SU-DHL-6 (cell line): ENCODE measurements at regions not wholly inside any gene's neighbourhood (a gene's known extent, or its start where the extent isn't known, plus 50 kb on each side); places are given as distances from the start of the nearest gene placed in this dataset.

Experiments
- H2AFZ ChIP-seq: fragments of 200-600 bp; sonication (generic); 2 replicates; pipeline ENCODE4 v1.6.1; 2014; ENCODE audit warnings: low read depth, mild to moderate bottlenecking, moderate library complexity, mixed read lengths, antibody characterized with exemption, low read length; ENCODE audit not compliant: severe bottlenecking
- H3F3A ChIP-seq: fragments of 200-600 bp; shearing (Covaris generic); 2 replicates; pipeline ENCODE4 v1.6.0; 2016; ENCODE audit warnings: antibody characterized with exemption, mild to moderate bottlenecking; ENCODE audit not compliant: insufficient read depth
- H3K27ac ChIP-seq: fragments of 200-600 bp; sonication (generic); 2 replicates; pipeline ENCODE4 v1.5.1; 2016; ENCODE audit warnings: low read depth, mild to moderate bottlenecking, low read length, moderate library complexity, mixed read lengths
- H3K27me3 ChIP-seq: fragments of 200-600 bp; sonication (generic), shearing (Covaris generic); 2 replicates; pipeline ENCODE4 v1.6.0; 2014; ENCODE audit warnings: mild to moderate bottlenecking, low read length
- H3K36me3 ChIP-seq: fragments of 200-600 bp; sonication (generic); 2 replicates; pipeline ENCODE4 v1.6.1; 2014; ENCODE audit warnings: mild to moderate bottlenecking, low read length, mixed read lengths
- H3K4me2 ChIP-seq: fragments of 300-600, 200-600 bp; shearing (Covaris generic), sonication (generic); 2 replicates; pipeline ENCODE4 v1.6.0; 2014; ENCODE audit warnings: low read length, low read depth, mild to moderate bottlenecking; ENCODE audit not compliant: poor library complexity, severe bottlenecking
- H3K4me3 ChIP-seq: fragments of 200-600 bp; sonication (generic); 2 replicates; pipeline ENCODE4 v1.5.1; 2014; ENCODE audit warnings: antibody characterized with exemption, low read length, mild to moderate bottlenecking, mixed read lengths; ENCODE audit not compliant: insufficient read depth, poor library complexity, severe bottlenecking
- H3K79me2 ChIP-seq: fragments of 200-600 bp; sonication (generic); 2 replicates; pipeline ENCODE4 v1.6.1; 2014; ENCODE audit warnings: mild to moderate bottlenecking, low read length, moderate library complexity; ENCODE audit not compliant: insufficient read depth
- H3K9ac ChIP-seq: fragments of 200-600 bp; sonication (generic); 2 replicates; pipeline ENCODE4 v1.7.0; 2014; ENCODE audit warnings: mild to moderate bottlenecking, low read length
- H3K9me2 ChIP-seq: fragments of 200-600 bp; sonication (generic); replicated peaks from 2 replicates; pipeline ENCODE4 v1.6.1; 2014; ENCODE audit warnings: low read length; ENCODE audit not compliant: insufficient read depth
- H3K9me3 ChIP-seq: fragments of 200-600 bp; sonication (generic); 2 replicates; pipeline ENCODE4 v1.6.1; 2014; ENCODE audit warnings: low read length, mixed read lengths; ENCODE audit not compliant: insufficient read depth
- H4K20me1 ChIP-seq: fragments of 200-600 bp; sonication (generic); 2 replicates; pipeline ENCODE4 v1.6.1; 2014; ENCODE audit warnings: low read depth, mild to moderate bottlenecking, antibody characterized with exemption, low read length, moderate library complexity, mixed read lengths
- EZH2phosphoT487 ChIP-seq: fragments of 200-600 bp; sonication (generic), shearing (Covaris generic); conservative IDR thresholded peaks from 2 replicates; pipeline ENCODE4 v1.6.1; 2018; ENCODE audit warnings: mild to moderate bottlenecking, antibody characterized with exemption, low read length, moderate library complexity, mixed read lengths
- TF ChIP-seq, protein P1 (sequence below): fragments of 200-600 bp; sonication (generic); IDR thresholded peaks from one replicate; pipeline ENCODE4 v1.5.1; 2017; ENCODE audit warnings: antibody characterized with exemption, mild to moderate bottlenecking, low read length, moderate library complexity; ENCODE audit not compliant: insufficient read depth, poor library complexity, severe bottlenecking

DNA sequence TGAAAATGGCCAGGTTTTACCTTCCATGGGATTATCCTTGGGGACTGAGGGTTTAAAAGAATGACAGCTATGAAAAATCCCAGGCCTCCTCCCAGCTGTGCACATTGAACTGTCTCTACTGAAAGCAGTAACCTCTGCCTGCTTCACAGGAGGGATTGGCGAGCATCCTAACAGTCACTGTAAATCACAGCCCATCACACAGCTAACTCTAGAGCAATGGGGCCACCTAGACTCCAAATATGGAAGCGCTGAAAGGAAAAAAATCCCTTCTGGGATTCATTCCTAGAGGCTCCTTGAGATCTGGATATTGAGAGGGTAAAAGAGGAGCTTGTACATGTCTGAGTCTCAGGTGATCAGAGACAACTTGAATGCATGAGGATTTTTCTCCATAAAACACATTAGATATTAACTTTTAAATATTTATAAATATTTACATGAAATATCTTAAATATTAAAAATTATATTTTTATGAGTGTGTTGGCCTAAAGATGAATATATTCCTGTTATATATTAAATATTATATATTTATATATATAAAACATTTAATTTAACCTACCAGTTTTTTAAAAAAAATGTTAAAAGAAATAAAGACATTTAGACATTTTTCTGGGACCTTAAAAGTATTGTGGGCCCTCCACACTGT is 133.8 kb upstream of the SLC24A2 start:
- Histone ChIP-seq H3K27me3 (no peaks in the 10 kb centered on the region), H3K27ac (no peak overlapping the region), H3K9me3 (no peaks in the 10 kb centered on the region), H3K4me2 (no peak overlapping the region), H3K79me2 (no peaks in the 10 kb centered on the region), H3K9me2 (no peaks in the 10 kb centered on the region), H4K20me1 (no peaks in the 10 kb centered on the region), H3K36me3 (no peaks in the 10 kb centered on the region), H3K9ac (no peak overlapping the region), H2AFZ (no peak overlapping the region), H3F3A (no peaks in the 10 kb centered on the region), H3K4me3 (no peak overlapping the region)
- TF ChIP-seq EZH2phosphoT487 = no peak
- TF ChIP-seq, protein P1, sequence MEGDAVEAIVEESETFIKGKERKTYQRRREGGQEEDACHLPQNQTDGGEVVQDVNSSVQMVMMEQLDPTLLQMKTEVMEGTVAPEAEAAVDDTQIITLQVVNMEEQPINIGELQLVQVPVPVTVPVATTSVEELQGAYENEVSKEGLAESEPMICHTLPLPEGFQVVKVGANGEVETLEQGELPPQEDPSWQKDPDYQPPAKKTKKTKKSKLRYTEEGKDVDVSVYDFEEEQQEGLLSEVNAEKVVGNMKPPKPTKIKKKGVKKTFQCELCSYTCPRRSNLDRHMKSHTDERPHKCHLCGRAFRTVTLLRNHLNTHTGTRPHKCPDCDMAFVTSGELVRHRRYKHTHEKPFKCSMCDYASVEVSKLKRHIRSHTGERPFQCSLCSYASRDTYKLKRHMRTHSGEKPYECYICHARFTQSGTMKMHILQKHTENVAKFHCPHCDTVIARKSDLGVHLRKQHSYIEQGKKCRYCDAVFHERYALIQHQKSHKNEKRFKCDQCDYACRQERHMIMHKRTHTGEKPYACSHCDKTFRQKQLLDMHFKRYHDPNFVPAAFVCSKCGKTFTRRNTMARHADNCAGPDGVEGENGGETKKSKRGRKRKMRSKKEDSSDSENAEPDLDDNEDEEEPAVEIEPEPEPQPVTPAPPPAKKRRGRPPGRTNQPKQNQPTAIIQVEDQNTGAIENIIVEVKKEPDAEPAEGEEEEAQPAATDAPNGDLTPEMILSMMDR = no peak

DNA sequence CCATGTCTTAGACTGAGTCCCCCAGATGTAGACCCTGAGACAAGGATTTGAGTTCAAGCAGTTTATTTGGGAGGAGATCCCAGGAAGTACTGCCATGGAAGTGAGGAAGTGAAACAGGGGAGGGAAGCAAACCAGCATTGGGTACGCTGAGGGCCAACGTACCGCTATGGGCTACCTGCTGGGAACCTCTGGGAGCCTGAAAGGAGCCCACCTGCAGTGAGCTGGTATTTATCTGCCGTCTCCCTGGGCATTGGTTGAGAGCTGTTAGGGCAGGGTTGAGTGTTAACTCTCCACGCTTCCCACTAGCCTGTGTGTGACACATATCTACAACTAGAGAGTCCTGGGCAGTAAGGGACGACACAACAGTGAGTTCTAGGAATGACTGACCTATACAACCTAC is 131.6 kb upstream of the SLC24A2 start:
- H4K20me1 ChIP-seq = no peaks in the 10 kb centered on the region
- H3K79me2 ChIP-seq = no peaks in the 10 kb centered on the region
- H3K4me3 ChIP-seq = no peak overlapping the region
- H3K9me2 ChIP-seq = no peaks in the 10 kb centered on the region
- no peaks in the 10 kb centered on the region for H3K9me3 ChIP-seq
- H3K36me3 ChIP-seq = no peaks in the 10 kb centered on the region
- H3F3A ChIP-seq = no peaks in the 10 kb centered on the region
- no peak overlapping the region for H3K4me2 ChIP-seq
- H3K27me3 ChIP-seq = no peaks in the 10 kb centered on the region
- no peak overlapping the region for H3K27ac ChIP-seq
- TF ChIP-seq, protein P1 = no peak
- TF ChIP-seq EZH2phosphoT487 = no peak
- H2AFZ ChIP-seq = no peak overlapping the region
- no peak overlapping the region for H3K9ac ChIP-seq

DNA sequence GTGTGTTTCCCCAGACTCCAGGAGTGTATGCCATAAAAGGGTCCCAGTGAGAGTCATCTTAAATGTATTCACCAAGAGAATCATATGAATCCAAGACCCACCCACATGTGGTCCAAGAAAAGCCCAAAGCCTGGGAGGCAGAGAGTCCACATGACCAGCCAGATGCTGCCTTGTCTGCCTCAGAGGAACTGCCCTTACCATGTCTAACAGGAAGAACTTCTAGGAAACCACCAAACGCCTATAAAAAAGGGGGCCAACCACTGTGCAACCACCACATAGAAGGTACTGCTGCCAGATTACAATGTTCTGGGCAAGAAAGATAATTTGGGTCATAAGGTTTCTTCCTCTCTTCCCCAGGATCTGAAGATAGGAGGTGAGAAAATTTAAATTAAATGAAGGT is 129.8 kb upstream of the SLC24A2 start:
- Histone ChIP-seq H3K9me3 (no peaks in the 10 kb centered on the region), H3K9ac (no peak overlapping the region), H3K4me2 (no peak overlapping the region), H2AFZ (no peak overlapping the region), H3K27me3 (no peaks in the 10 kb centered on the region), H3K27ac (no peak overlapping the region), H3K36me3 (no peaks in the 10 kb centered on the region), H3K79me2 (no peaks in the 10 kb centered on the region), H3K4me3 (no peak overlapping the region), H3K9me2 (no peaks in the 10 kb centered on the region), H3F3A (no peaks in the 10 kb centered on the region), H4K20me1 (no peaks in the 10 kb centered on the region)
- TF ChIP-seq, protein P1 = no peak
- no peak for TF ChIP-seq EZH2phosphoT487

DNA sequence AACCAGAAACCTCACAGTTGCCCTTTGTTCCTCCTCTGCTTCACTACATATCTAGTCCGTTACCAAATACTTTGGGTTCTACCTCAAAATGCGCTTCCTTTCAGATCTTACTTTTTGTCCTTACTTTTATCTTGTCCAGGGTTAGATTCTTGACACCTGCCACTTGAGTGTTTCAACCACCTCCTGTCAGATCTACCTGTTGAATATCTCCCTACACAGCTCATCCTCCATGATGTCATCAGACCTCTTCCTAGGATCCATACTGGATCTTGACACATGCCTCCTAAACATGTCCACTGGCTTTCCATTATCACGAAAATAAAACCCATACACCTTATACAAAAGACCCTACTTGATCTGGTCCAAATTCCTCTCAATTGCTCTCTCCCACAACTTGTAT is 125.2 kb upstream of the SLC24A2 start:
- no peak overlapping the region for H3K4me2 ChIP-seq
- H3K9me3 ChIP-seq = no peaks in the 10 kb centered on the region
- H3K27ac ChIP-seq = no peak overlapping the region
- H2AFZ ChIP-seq = no peak overlapping the region
- H3K27me3 ChIP-seq = no peaks in the 10 kb centered on the region
- H4K20me1 ChIP-seq = no peaks in the 10 kb centered on the region
- no peaks in the 10 kb centered on the region for H3F3A ChIP-seq
- TF ChIP-seq EZH2phosphoT487 = no peak
- TF ChIP-seq, protein P1 = no peak
- H3K4me3 ChIP-seq = no peak overlapping the region
- no peak overlapping the region for H3K9ac ChIP-seq
- no peaks in the 10 kb centered on the region for H3K79me2 ChIP-seq
- no peaks in the 10 kb centered on the region for H3K36me3 ChIP-seq
- no peaks in the 10 kb centered on the region for H3K9me2 ChIP-seq
